T-helper 2 cell treated with Interferon-gamma antibody and Interleukin-4, amounts not matched to agents 5 μg/mL and 100 μg/mL, for 36 hours (primary cell): ENCODE measurements at regions not wholly inside any gene's neighbourhood (a gene's known extent, or its start where the extent isn't known, plus 50 kb on each side); places are given as distances from the start of the nearest gene placed in this dataset.
"Not testable (repeated sequence)": the region's sequence is repeated elsewhere in the genome, so short reads cannot be mapped to it uniquely, and the experiment has no call there.

Experiments used
- DNase-seq: peaks from one replicate; pipeline ENCODE4 v3.0.0; 2021; ENCODE audit warnings: low spot score
- H3K27ac Mint-ChIP-seq: one replicate; pipeline ENCODE4 v1.8.0; 2021; ENCODE audit warnings: mild to moderate bottlenecking, mixed read lengths
- H3K27me3 Mint-ChIP-seq: one replicate; pipeline ENCODE4 v1.8.0; 2021; ENCODE audit warnings: low read depth, mixed read lengths
- H3K36me3 Mint-ChIP-seq: one replicate; pipeline ENCODE4 v1.8.0; 2021; ENCODE audit warnings: low read depth, mixed read lengths
- H3K4me1 Mint-ChIP-seq: one replicate; pipeline ENCODE4 v1.8.0; 2021; ENCODE audit warnings: low read depth, mixed read lengths
- H3K4me3 Mint-ChIP-seq: one replicate; pipeline ENCODE4 v1.8.0; 2022; ENCODE audit warnings: mild to moderate bottlenecking, moderate library complexity, mixed read lengths
- H3K9me3 Mint-ChIP-seq: one replicate; pipeline ENCODE4 v1.8.0; 2021; ENCODE audit warnings: mixed read lengths

- Mint-ChIP-seq H3K27me3 (no peaks in the 10 kb centered on the region), H3K4me1 (no peaks in the 10 kb centered on the region), H3K9me3 (no peaks in the 10 kb centered on the region), H3K27ac (no peak overlapping the region), H3K4me3 (no peak overlapping the region), H3K36me3 (no peaks in the 10 kb centered on the region)
- DNase-seq: no peak
Observed at GRCh38 chrY:12500096-12500495, 200.9 kb upstream of the USP9Y start.

- H3K27me3 Mint-ChIP-seq, H3K4me3 Mint-ChIP-seq, H3K4me1 Mint-ChIP-seq, H3K36me3 Mint-ChIP-seq, DNase-seq, H3K9me3 Mint-ChIP-seq, H3K27ac Mint-ChIP-seq: not testable (repeated sequence)
Observed at GRCh38 chrY:12504028-12504427, 197.0 kb upstream of the USP9Y start.

GRCh38 chrY:12517338-12517737 is 183.7 kb upstream of the USP9Y start:
- Mint-ChIP-seq H3K27ac (no peak overlapping the region), H3K4me3 (no peak overlapping the region)

GRCh38 chrY:12525206-12525605 is 175.8 kb upstream of the USP9Y start:
- no peaks in the 10 kb centered on the region for H3K27me3 Mint-ChIP-seq
- no peak for DNase-seq
- H3K4me1 Mint-ChIP-seq: no peaks in the 10 kb centered on the region
- H3K36me3 Mint-ChIP-seq: no peaks in the 10 kb centered on the region
- no peak overlapping the region for H3K4me3 Mint-ChIP-seq
- no peak overlapping the region for H3K27ac Mint-ChIP-seq
- no peaks in the 10 kb centered on the region for H3K9me3 Mint-ChIP-seq

More at GRCh38 chrY:12517338-12517737, 183.7 kb upstream of the USP9Y start:
- no peaks in the 10 kb centered on the region for H3K27me3 Mint-ChIP-seq
- no peaks in the 10 kb centered on the region for H3K36me3 Mint-ChIP-seq
- no peaks in the 10 kb centered on the region for H3K9me3 Mint-ChIP-seq
- no peak for DNase-seq
- H3K4me1 Mint-ChIP-seq: no peaks in the 10 kb centered on the region

- H3K27ac Mint-ChIP-seq: no peak overlapping the region
- DNase-seq: no peak
- no peaks in the 10 kb centered on the region for H3K4me1 Mint-ChIP-seq
- H3K36me3 Mint-ChIP-seq: no peaks in the 10 kb centered on the region
- H3K4me3 Mint-ChIP-seq: no peak overlapping the region
- no peaks in the 10 kb centered on the region for H3K9me3 Mint-ChIP-seq
- no peaks in the 10 kb centered on the region for H3K27me3 Mint-ChIP-seq
Observed at GRCh38 chrY:12526362-12527063, 174.5 kb upstream of the USP9Y start.

- no peaks in the 10 kb centered on the region for H3K36me3 Mint-ChIP-seq
- peaks cover 11% of the 10 kb centered on the region for H3K27me3 Mint-ChIP-seq
- DNase-seq: no peak
- H3K9me3 Mint-ChIP-seq: no peaks in the 10 kb centered on the region
- H3K27ac Mint-ChIP-seq: no peak overlapping the region
- peak overlapping the region; percentile 67 for H3K4me3 Mint-ChIP-seq
- no peaks in the 10 kb centered on the region for H3K4me1 Mint-ChIP-seq
Observed at GRCh38 chrY:12537226-12537854, 163.7 kb upstream of the USP9Y start.

- H3K27me3 Mint-ChIP-seq: no peaks in the 10 kb centered on the region
- DNase-seq: no peak
- H3K9me3 Mint-ChIP-seq: peaks cover 9% of the 10 kb centered on the region
- H3K4me1 Mint-ChIP-seq: no peaks in the 10 kb centered on the region
- H3K36me3 Mint-ChIP-seq: peaks cover 2% of the 10 kb centered on the region
- no peak overlapping the region for H3K4me3 Mint-ChIP-seq
- no peak overlapping the region for H3K27ac Mint-ChIP-seq
Observed at GRCh38 chrY:12546746-12547420, 154.1 kb upstream of the USP9Y start.

GRCh38 chrY:12552471-12553283 is 148.4 kb upstream of the USP9Y start:
- Mint-ChIP-seq H3K4me1 (peaks cover 11% of the 10 kb centered on the region), H3K27ac (no peak overlapping the region), H3K9me3 (peaks cover 9% of the 10 kb centered on the region), H3K27me3 (no peaks in the 10 kb centered on the region), H3K36me3 (peaks cover 2% of the 10 kb centered on the region), H3K4me3 (no peak overlapping the region)
- no peak for DNase-seq

- no peak overlapping the region for H3K27ac Mint-ChIP-seq
Observed at GRCh38 chrY:12553909-12554308, 147.1 kb upstream of the USP9Y start.

GRCh38 chrY:12555005-12555404 is 146.0 kb upstream of the USP9Y start:
- Mint-ChIP-seq H3K4me3 (no peak overlapping the region), H3K9me3 (peaks cover 13% of the 10 kb centered on the region), H3K4me1 (peaks cover 20% of the 10 kb centered on the region), H3K36me3 (peaks cover 2% of the 10 kb centered on the region), H3K27ac (no peak overlapping the region), H3K27me3 (no peaks in the 10 kb centered on the region)
- no peak for DNase-seq

More at GRCh38 chrY:12553909-12554308, 147.1 kb upstream of the USP9Y start:
- H3K27me3 Mint-ChIP-seq: no peaks in the 10 kb centered on the region
- peaks cover 16% of the 10 kb centered on the region for H3K4me1 Mint-ChIP-seq
- no peak overlapping the region for H3K4me3 Mint-ChIP-seq
- H3K36me3 Mint-ChIP-seq: peaks cover 2% of the 10 kb centered on the region
- no peak for DNase-seq
- peaks cover 9% of the 10 kb centered on the region for H3K9me3 Mint-ChIP-seq

- Mint-ChIP-seq H3K4me3 (peak overlapping the region; percentile 59), H3K4me1 (peaks cover 12% of the 10 kb centered on the region), H3K9me3 (peaks cover 34% of the 10 kb centered on the region), H3K36me3 (peaks cover 2% of the 10 kb centered on the region), H3K27ac (peak overlapping the region; percentile 32), H3K27me3 (no peaks in the 10 kb centered on the region)
- DNase-seq: no peak
Observed at GRCh38 chrY:12559007-12559406, 142.0 kb upstream of the USP9Y start.

- no peak overlapping the region for H3K27ac Mint-ChIP-seq
- H3K4me1 Mint-ChIP-seq: no peaks in the 10 kb centered on the region
- no peaks in the 10 kb centered on the region for H3K27me3 Mint-ChIP-seq
Observed at GRCh38 chrY:12576278-12576677, 124.8 kb upstream of the USP9Y start.

GRCh38 chrY:12593532-12594216 is 107.4 kb upstream of the USP9Y start:
- H3K4me1 Mint-ChIP-seq: peaks cover 34% of the 10 kb centered on the region
- no peak for DNase-seq
- peak overlapping the region; percentile 47 for H3K27ac Mint-ChIP-seq
- peaks cover 38% of the 10 kb centered on the region for H3K9me3 Mint-ChIP-seq
- H3K4me3 Mint-ChIP-seq: peak overlapping the region; percentile 15
- no peaks in the 10 kb centered on the region for H3K27me3 Mint-ChIP-seq
- peaks cover 8% of the 10 kb centered on the region for H3K36me3 Mint-ChIP-seq

More at GRCh38 chrY:12576278-12576677, 124.8 kb upstream of the USP9Y start:
- Mint-ChIP-seq H3K4me3 (no peak overlapping the region), H3K9me3 (peaks cover 3% of the 10 kb centered on the region), H3K36me3 (no peaks in the 10 kb centered on the region)
- DNase-seq: no peak
